ENCODE measurements at regions not wholly inside any gene's neighbourhood (a gene's known extent, or its start where the extent isn't known, plus 50 kb on each side); places are given as distances from the start of the nearest gene placed in this dataset.
"Not testable (repeated sequence)": the region's sequence is repeated elsewhere in the genome, so short reads cannot be mapped to it uniquely, and the experiment has no call there.

- 17% methylated on average over 4 of the region's 4 CpGs for WGBS (ENCODE audit: low lambda C conversion rate)
- Histone ChIP-seq H3K27me3 (ENCODE audit: insufficient read depth) (no peaks in the 10 kb centered on the region), H3K9me3 (no peaks in the 10 kb centered on the region), H3K4me2 (no peak overlapping the region), H3K4me3 (ENCODE audit: low read depth in 2 of 2, low read length in 1 of 2) (no peak overlapping the region), H3K27ac (ENCODE audit: low read depth in 2 of 2, low read length in 1 of 2) (peak overlapping the region in 1 of 2 experiments; percentile 4; a peak in 2 of 4 replicates), H4K20me1 (ENCODE audit: insufficient read depth) (no peaks in the 10 kb centered on the region), H2AFZ (ENCODE audit: low read depth) (no peak overlapping the region), H3K9me2 (no peaks in the 10 kb centered on the region), H3K4me1 (ENCODE audit: control insufficient read depth in 1 of 2, insufficient read depth in 2 of 2, low read depth in 1 of 2, low read length in 1 of 2) (peaks cover 4 to 9% of the 10 kb centered on the region in 2 experiments; a peak in 3 of 4 replicates), H3F3A (replicated peaks; ENCODE audit: insufficient read depth) (peaks cover 10% of the 10 kb centered on the region), H3K36me3 (replicated peaks in 1 of 2; ENCODE audit: control insufficient read depth in 1 of 2, insufficient read depth in 2 of 2, low read length in 1 of 2) (no peaks in the 10 kb centered on the region), H3K9ac (no peak overlapping the region), H3K79me2 (ENCODE audit: insufficient read depth) (no peaks in the 10 kb centered on the region)
- CTCF ChIA-PET: interaction anchor here (0.9 to 1.8 kb wide), 5 partner anchors 109 to 562 kb away, joined by 3 to 5 read pairs (median 3); no protein-coding TSS in a partner anchor
- POLR2A ChIA-PET: no interaction called here
- DNase-seq: no peak
- TF ChIP-seq, protein P1, sequence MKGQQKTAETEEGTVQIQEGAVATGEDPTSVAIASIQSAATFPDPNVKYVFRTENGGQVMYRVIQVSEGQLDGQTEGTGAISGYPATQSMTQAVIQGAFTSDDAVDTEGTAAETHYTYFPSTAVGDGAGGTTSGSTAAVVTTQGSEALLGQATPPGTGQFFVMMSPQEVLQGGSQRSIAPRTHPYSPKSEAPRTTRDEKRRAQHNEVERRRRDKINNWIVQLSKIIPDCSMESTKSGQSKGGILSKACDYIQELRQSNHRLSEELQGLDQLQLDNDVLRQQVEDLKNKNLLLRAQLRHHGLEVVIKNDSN (IDR thresholded peaks at IDR 0.05; ENCODE audit: borderline replicate concordance, low read depth): no peak
- TF ChIP-seq TCF12 (IDR thresholded peaks at IDR 0.05): peak; percentile 68
- TF ChIP-seq GABPA (IDR thresholded peaks at IDR 0.05; ENCODE audit: low read depth): no peak
These were observed 56.0 kb upstream of the MITF start for GRCh38 chr3:69683082-69683806.

DNA sequence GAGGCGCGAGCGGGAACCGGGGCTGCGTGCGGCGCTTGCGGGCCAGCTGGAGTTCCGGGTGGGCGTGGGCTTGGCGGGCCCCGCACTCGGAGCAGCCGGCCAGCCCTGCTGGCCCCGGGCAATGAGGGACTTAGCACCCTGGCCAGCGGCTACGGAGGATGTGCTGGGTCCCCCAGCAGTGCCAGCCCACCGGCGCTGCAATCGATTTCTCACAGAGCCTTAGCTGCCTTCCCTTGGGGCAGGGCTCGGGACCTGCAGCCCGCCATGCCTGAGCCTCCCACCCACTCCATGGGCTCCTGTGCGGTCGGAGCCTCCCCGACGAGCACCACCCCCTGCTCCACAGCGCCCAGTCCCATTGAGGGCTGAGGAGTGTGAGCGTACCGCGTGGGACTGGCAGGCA lies 61.8 kb upstream of the MITF start:
- H3K4me1 ChIP-seq (ENCODE audit: control insufficient read depth in 1 of 2, insufficient read depth in 2 of 2, low read depth in 1 of 2, low read length in 1 of 2); H3K9me3 ChIP-seq; H3K9me2 ChIP-seq; POLR2A ChIA-PET; DNase-seq; H3K4me2 ChIP-seq; H3F3A ChIP-seq (replicated peaks; ENCODE audit: insufficient read depth); H3K36me3 ChIP-seq (replicated peaks in 1 of 2; ENCODE audit: control insufficient read depth in 1 of 2, insufficient read depth in 2 of 2, low read length in 1 of 2); H3K4me3 ChIP-seq (ENCODE audit: low read depth in 2 of 2, low read length in 1 of 2); H3K27ac ChIP-seq (ENCODE audit: low read depth in 2 of 2, low read length in 1 of 2); H3K9ac ChIP-seq; CTCF ChIA-PET; H4K20me1 ChIP-seq (ENCODE audit: insufficient read depth); H3K27me3 ChIP-seq (ENCODE audit: insufficient read depth); H2AFZ ChIP-seq (ENCODE audit: low read depth); H3K79me2 ChIP-seq (ENCODE audit: insufficient read depth): not testable (repeated sequence)
- 93% methylated on average over 12 of the region's 30 CpGs for WGBS (ENCODE audit: low lambda C conversion rate)

GRCh38 chr3:69675786-69676530 lies 63.3 kb upstream of the MITF start:
- Histone ChIP-seq H3K9me2 (no peaks in the 10 kb centered on the region), H3F3A (replicated peaks; ENCODE audit: insufficient read depth) (no peaks in the 10 kb centered on the region), H3K27ac (ENCODE audit: low read depth in 2 of 2, low read length in 1 of 2) (peak overlapping the region in 1 of 2 experiments; percentile 40; a peak in 2 of 4 replicates), H3K4me3 (ENCODE audit: low read depth in 2 of 2, low read length in 1 of 2) (no peak overlapping the region), H3K9me3 (no peaks in the 10 kb centered on the region), H4K20me1 (ENCODE audit: insufficient read depth) (no peaks in the 10 kb centered on the region), H3K4me2 (no peak overlapping the region), H3K9ac (no peak overlapping the region), H3K36me3 (replicated peaks in 1 of 2; ENCODE audit: control insufficient read depth in 1 of 2, insufficient read depth in 2 of 2, low read length in 1 of 2) (no peaks in the 10 kb centered on the region), H3K79me2 (ENCODE audit: insufficient read depth) (no peaks in the 10 kb centered on the region), H3K27me3 (ENCODE audit: insufficient read depth) (no peaks in the 10 kb centered on the region), H2AFZ (ENCODE audit: low read depth) (no peak overlapping the region), H3K4me1 (ENCODE audit: control insufficient read depth in 1 of 2, insufficient read depth in 2 of 2, low read depth in 1 of 2, low read length in 1 of 2) (peaks cover 0 to 17% of the 10 kb centered on the region in 2 experiments; a peak in 2 of 4 replicates)
- no peak for DNase-seq
- POLR2A ChIA-PET: no interaction called here
- WGBS (ENCODE audit: low lambda C conversion rate): 71% methylated on average over 6 of the region's 6 CpGs
- CTCF ChIA-PET: interaction anchor here (1.1 to 5.4 kb wide), 8 partner anchors 11 to 555 kb away, joined by 3 to 51 read pairs (median 4); no protein-coding TSS in a partner anchor
- TF ChIP-seq NFIC (IDR thresholded peaks at IDR 0.05; ENCODE audit: borderline replicate concordance) (no peak), EP300 (IDR thresholded peaks at IDR 0.05; ENCODE audit: borderline replicate concordance in 1 of 2, low read depth in 1 of 2, low read length in 1 of 2) (no peak), RFX5 (IDR thresholded peaks at IDR 0.05; ENCODE audit: low read length) (no peak), ELF1 (IDR thresholded peaks at IDR 0.05) (no peak), GABPA (IDR thresholded peaks at IDR 0.05; ENCODE audit: low read depth) (no peak), GATA2 (CRISPR knock-in tag; IDR thresholded peaks at IDR 0.05) (no peak), RAD21 (IDR thresholded peaks at IDR 0.05; ENCODE audit: low read length) (no peak), YY1 (IDR thresholded peaks at IDR 0.05; ENCODE audit: low read depth) (no peak), EZH2phosphoT487 (IDR thresholded peaks at IDR 0.05; ENCODE audit: borderline replicate concordance, low read depth) (no peak), REST (IDR thresholded peaks at IDR 0.05; ENCODE audit: low read depth, low read length) (no peak), SMC3 (IDR thresholded peaks at IDR 0.05; ENCODE audit: low read depth, low read length) (no peak)
- TF ChIP-seq, protein P2, sequence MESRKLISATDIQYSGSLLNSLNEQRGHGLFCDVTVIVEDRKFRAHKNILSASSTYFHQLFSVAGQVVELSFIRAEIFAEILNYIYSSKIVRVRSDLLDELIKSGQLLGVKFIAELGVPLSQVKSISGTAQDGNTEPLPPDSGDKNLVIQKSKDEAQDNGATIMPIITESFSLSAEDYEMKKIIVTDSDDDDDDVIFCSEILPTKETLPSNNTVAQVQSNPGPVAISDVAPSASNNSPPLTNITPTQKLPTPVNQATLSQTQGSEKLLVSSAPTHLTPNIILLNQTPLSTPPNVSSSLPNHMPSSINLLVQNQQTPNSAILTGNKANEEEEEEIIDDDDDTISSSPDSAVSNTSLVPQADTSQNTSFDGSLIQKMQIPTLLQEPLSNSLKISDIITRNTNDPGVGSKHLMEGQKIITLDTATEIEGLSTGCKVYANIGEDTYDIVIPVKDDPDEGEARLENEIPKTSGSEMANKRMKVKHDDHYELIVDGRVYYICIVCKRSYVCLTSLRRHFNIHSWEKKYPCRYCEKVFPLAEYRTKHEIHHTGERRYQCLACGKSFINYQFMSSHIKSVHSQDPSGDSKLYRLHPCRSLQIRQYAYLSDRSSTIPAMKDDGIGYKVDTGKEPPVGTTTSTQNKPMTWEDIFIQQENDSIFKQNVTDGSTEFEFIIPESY (IDR thresholded peaks at IDR 0.05; ENCODE audit: borderline replicate concordance, low read depth): no peak

Measured in SK-N-SH (cell line).